ENCODE measurements at regions not wholly inside any gene's neighbourhood (a gene's known extent, or its start where the extent isn't known, plus 50 kb on each side); places are given as distances from the start of the nearest gene placed in this dataset.

GRCh38 chr9:20043035-20043434 is 254.2 kb upstream of the SLC24A2 start:
- no peak for TF ChIP-seq ZNF501 (tag by site-specific recombination; IDR thresholded peaks at IDR 0.05)
- TF ChIP-seq MYNN (tag by site-specific recombination; IDR thresholded peaks at IDR 0.05; ENCODE audit: borderline replicate concordance), result no peak
- no peak for TF ChIP-seq TCF7L2 (IDR thresholded peaks at IDR 0.05; ENCODE audit: borderline replicate concordance, low read depth, low read length)
- no peak for TF ChIP-seq ZSCAN4 (tag by site-specific recombination; IDR thresholded peaks at IDR 0.05)
- TF ChIP-seq ZBTB6 (tag by site-specific recombination; IDR thresholded peaks at IDR 0.05), result no peak
- no peak for TF ChIP-seq ZNF175 (tag by site-specific recombination; IDR thresholded peaks at IDR 0.05)
- TF ChIP-seq ZNF169 (tag by site-specific recombination; IDR thresholded peaks at IDR 0.05), result no peak
- no peak for TF ChIP-seq ZNF148 (tag by site-specific recombination; IDR thresholded peaks at IDR 0.05; ENCODE audit: borderline replicate concordance)
- TF ChIP-seq ZNF529 (tag by site-specific recombination; IDR thresholded peaks at IDR 0.05; ENCODE audit: insufficient replicate concordance), result no peak
- no peak for TF ChIP-seq ZNF791 (tag by site-specific recombination; IDR thresholded peaks at IDR 0.05)
- TF ChIP-seq INSM2 (tag by site-specific recombination; IDR thresholded peaks at IDR 0.05), result no peak
- no peak for TF ChIP-seq ZFP69B (tag by site-specific recombination; IDR thresholded peaks at IDR 0.05)
- TF ChIP-seq ZNF114 (tag by site-specific recombination; IDR thresholded peaks at IDR 0.05), result no peak
- POLR2A ChIA-PET, result interaction anchor here (0.5 kb wide), 1 partner anchor 1605 kb away, joined by 3 read pairs; no protein-coding TSS in a partner anchor

GRCh38 chr9:20042128-20042711 is 253.4 kb upstream of the SLC24A2 start:
- ChIA-PET CTCF (no interaction called here), POLR2A (no interaction called here)
- H3K27ac ChIP-seq (ENCODE audit: extremely low read depth, low read depth, low read length), result no peak overlapping the region
- no peaks in the 10 kb centered on the region for H3K36me3 ChIP-seq (ENCODE audit: control insufficient read depth in 2 of 2, insufficient read depth in 1 of 2, low read length in 2 of 2)
- no peaks in the 10 kb centered on the region for H3K4me1 ChIP-seq (ENCODE audit: control insufficient read depth, insufficient read depth, low read length)
- no peak overlapping the region for H3K4me3 ChIP-seq (ENCODE audit: low read depth, low read length)
- H3K9me3 ChIP-seq (ENCODE audit: control insufficient read depth, insufficient read depth, low read depth, low read length), result no peaks in the 10 kb centered on the region
- TF ChIP-seq KLF10 (tag by site-specific recombination; IDR thresholded peaks at IDR 0.05) (no peak), ZNF639 (tag by site-specific recombination; IDR thresholded peaks at IDR 0.05) (no peak), ZNF624 (tag by site-specific recombination; IDR thresholded peaks at IDR 0.05) (no peak), WT1 (tag by site-specific recombination; IDR thresholded peaks at IDR 0.05) (no peak), YY2 (tag by site-specific recombination; IDR thresholded peaks at IDR 0.05) (no peak), ZNF148 (tag by site-specific recombination; IDR thresholded peaks at IDR 0.05; ENCODE audit: borderline replicate concordance) (no peak), ZNF600 (tag by site-specific recombination; IDR thresholded peaks at IDR 0.05) (no peak), ZSCAN4 (tag by site-specific recombination; IDR thresholded peaks at IDR 0.05) (no peak), HIC1 (tag by site-specific recombination; IDR thresholded peaks at IDR 0.05) (no peak)

More at GRCh38 chr9:20043035-20043434, 254.2 kb upstream of the SLC24A2 start:
- H3K36me3 ChIP-seq (ENCODE audit: control insufficient read depth in 2 of 2, insufficient read depth in 1 of 2, low read length in 2 of 2), result no peaks in the 10 kb centered on the region
- no peaks in the 10 kb centered on the region for H3K4me1 ChIP-seq (ENCODE audit: control insufficient read depth, insufficient read depth, low read length)
- H3K9me3 ChIP-seq (ENCODE audit: control insufficient read depth, insufficient read depth, low read depth, low read length), result no peaks in the 10 kb centered on the region
- no peak overlapping the region for H3K27ac ChIP-seq (ENCODE audit: extremely low read depth, low read depth, low read length)
- H3K4me3 ChIP-seq (ENCODE audit: low read depth, low read length), result no peak overlapping the region
- CTCF ChIA-PET, result no interaction called here

All from HEK293 (cell line).